AG09309 (cell line): ENCODE measurements at regions not wholly inside any gene's neighbourhood (a gene's known extent, or its start where the extent isn't known, plus 50 kb on each side); places are given as distances from the start of the nearest gene placed in this dataset.

Experiments used
- DNase-seq: peaks from one replicate; pipeline ENCODE4 v3.0.0-alpha.2; 2010; ENCODE audit warnings: low read depth
- H3K4me3 ChIP-seq: 2 replicates; pipeline ENCODE4 v1.5.1; 2011; ENCODE audit warnings: mild to moderate bottlenecking, low read depth, low read length, moderate library complexity; ENCODE audit not compliant: control insufficient read depth
- CTCF ChIP-seq: IDR thresholded peaks from 2 replicates; pipeline ENCODE4 v1.5.1; 2011; ENCODE audit warnings: mild to moderate bottlenecking, low read depth, low read length, inconsistent platforms; ENCODE audit not compliant: insufficient read depth, control insufficient read depth; ENCODE audit errors: missing control alignments

DNA sequence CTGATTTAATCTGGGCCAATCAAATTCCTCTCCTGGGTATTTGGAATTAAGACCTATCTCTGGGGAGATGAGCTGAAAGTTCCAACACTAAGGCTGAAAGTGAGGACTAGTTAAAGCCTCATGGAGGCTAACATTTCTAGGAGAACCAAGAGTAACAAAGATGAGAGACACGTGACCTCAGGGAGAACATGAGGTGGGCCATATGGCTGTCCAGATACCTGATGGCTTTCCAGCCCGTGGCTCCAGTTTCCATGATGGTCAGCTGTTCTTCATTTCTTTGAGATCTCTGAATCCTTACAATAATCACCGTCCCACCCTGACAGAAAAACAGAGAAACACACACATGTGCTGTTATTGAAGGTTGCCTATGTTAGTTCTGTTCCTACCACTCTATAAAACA lies 66.1 kb downstream of the LEPR start:
- H3K4me3 ChIP-seq, result no peak overlapping the region
- no peak for TF ChIP-seq CTCF
- no peak for DNase-seq

DNA sequence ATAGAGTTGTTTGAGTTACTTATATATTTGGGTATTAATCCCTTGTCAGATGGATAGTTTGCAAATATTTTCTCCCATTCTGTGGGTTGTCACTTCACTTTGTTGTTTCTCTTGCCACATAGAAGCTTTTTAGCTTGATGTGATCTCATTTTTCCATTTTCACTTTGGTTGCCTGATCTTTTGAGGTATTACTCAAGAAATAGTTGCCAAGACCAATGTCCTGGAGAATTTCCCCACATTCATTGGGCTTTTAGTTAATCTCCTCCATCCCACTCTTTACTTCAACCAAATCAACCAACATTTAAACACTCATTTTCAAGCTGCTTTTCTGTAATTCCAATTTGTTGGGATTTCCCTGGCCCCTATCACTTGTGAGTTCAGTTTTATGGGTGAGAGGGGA lies 69.0 kb downstream of the LEPR start:
- no peak for DNase-seq
- no peak overlapping the region for H3K4me3 ChIP-seq
- no peak for TF ChIP-seq CTCF

- DNase-seq, result no peak
Observed at GRCh38 chr1:65490231-65491009, 70.0 kb downstream of the LEPR start.

GRCh38 chr1:65491472-65491871 lies 71.0 kb downstream of the LEPR start:
- no peak for DNase-seq
- no peak overlapping the region for H3K4me3 ChIP-seq
- TF ChIP-seq CTCF, result no peak

More at GRCh38 chr1:65490231-65491009, 70.0 kb downstream of the LEPR start:
- no peak for TF ChIP-seq CTCF
- no peak overlapping the region for H3K4me3 ChIP-seq

- TF ChIP-seq CTCF, result no peak
- H3K4me3 ChIP-seq, result no peak overlapping the region
- no peak for DNase-seq
Observed at GRCh38 chr1:65493802-65494201, 73.3 kb downstream of the LEPR start.

DNA sequence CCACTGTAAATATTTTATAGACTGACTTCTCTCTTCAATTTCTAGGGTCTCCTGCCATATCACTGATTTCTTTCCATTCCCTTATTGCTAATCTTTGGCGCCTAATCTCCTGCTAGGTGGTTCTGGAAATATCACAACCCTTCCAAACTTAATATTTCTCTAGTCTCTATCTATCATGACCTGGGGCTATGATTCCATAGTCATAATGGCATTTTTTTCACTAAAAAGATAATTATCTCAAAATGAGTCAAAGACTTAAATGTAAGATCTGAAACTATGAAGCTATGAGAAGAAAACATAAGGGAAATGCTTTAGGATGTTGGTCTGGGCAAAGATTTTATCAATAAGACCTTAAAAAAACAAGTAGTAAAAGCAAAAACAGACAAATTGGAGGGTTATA lies 74.2 kb downstream of the LEPR start:
- DNase-seq, result no peak
- H3K4me3 ChIP-seq, result no peak overlapping the region
- no peak for TF ChIP-seq CTCF
